NT2/D1 (cell line): ENCODE measurements at regions not wholly inside any gene's neighbourhood (a gene's known extent, or its start where the extent isn't known, plus 50 kb on each side); places are given as distances from the start of the nearest gene placed in this dataset.
A peak's percentile ranks its signal among the peaks of the same experiment; 100 is the strongest.

Experiments used
- DNase-seq: peaks from one replicate; pipeline ENCODE4 v3.0.0-alpha.2; 2011; ENCODE audit warnings: low read depth, low spot score
- H3K27me3 ChIP-seq: 2 replicates; pipeline ENCODE4 v1.6.0; 2011; ENCODE audit warnings: mild to moderate bottlenecking; ENCODE audit not compliant: insufficient read length, insufficient read depth
- H3K36me3 ChIP-seq: 2 replicates; pipeline ENCODE4 v1.6.1; 2011; ENCODE audit warnings: mild to moderate bottlenecking, low read length, mixed read lengths; ENCODE audit not compliant: insufficient read depth, insufficient read length
- H3K4me1 ChIP-seq: 2 replicates; pipeline ENCODE4 v1.5.1; 2011; ENCODE audit not compliant: insufficient read depth, insufficient read length
- H3K4me3 ChIP-seq: 2 replicates; pipeline ENCODE4 v1.5.1; 2011; ENCODE audit warnings: low read depth; ENCODE audit not compliant: insufficient read length
- H3K9ac ChIP-seq: 2 replicates; pipeline ENCODE4 v1.6.0; 2011; ENCODE audit warnings: low read depth; ENCODE audit not compliant: insufficient read length
- H3K9me3 ChIP-seq: 2 replicates; pipeline ENCODE4 v1.5.1; 2011; ENCODE audit warnings: mild to moderate bottlenecking, low read length; ENCODE audit not compliant: insufficient read depth
- SUZ12 ChIP-seq: IDR thresholded peaks from 2 replicates; pipeline ENCODE4 v1.6.1; 2011; ENCODE audit not compliant: insufficient read length, insufficient read depth; ENCODE audit errors: extremely low read depth
- YY1 ChIP-seq: IDR thresholded peaks from 2 replicates; pipeline ENCODE4 v1.6.1; 2011; ENCODE audit not compliant: insufficient read length, insufficient read depth
- ZNF274 ChIP-seq: IDR thresholded peaks from 2 replicates; pipeline ENCODE4 v1.6.1; 2011; ENCODE audit warnings: mild to moderate bottlenecking, low read depth, low read length

DNA sequence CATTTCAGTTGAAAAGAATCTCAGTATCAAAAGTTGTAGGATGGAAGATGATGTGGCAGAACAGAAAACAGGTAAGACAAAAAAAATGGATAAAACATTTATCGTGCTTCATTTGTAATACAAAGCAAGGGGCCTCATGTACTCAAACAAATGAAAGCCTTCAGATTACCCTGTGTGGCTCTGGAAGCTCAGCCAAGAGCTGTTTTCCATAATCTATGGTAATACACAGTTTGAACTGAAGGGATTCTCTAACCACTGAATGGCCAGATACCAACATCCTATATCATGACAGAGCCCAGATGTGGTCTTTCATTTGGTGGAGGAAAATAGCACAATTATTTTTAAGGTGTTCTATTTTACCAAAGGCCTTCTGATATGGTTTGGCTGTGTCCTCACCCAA is 272.1 kb upstream of the RND3 start:
- DNase-seq: peak; percentile 38
- H3K9ac ChIP-seq: no peak overlapping the region
- H3K27me3 ChIP-seq: no peaks in the 10 kb centered on the region
- H3K9me3 ChIP-seq: no peaks in the 10 kb centered on the region
- no peaks in the 10 kb centered on the region for H3K36me3 ChIP-seq
- H3K4me3 ChIP-seq: no peak overlapping the region
- TF ChIP-seq SUZ12 (no peak), YY1 (no peak)
- no peaks in the 10 kb centered on the region for H3K4me1 ChIP-seq

DNA sequence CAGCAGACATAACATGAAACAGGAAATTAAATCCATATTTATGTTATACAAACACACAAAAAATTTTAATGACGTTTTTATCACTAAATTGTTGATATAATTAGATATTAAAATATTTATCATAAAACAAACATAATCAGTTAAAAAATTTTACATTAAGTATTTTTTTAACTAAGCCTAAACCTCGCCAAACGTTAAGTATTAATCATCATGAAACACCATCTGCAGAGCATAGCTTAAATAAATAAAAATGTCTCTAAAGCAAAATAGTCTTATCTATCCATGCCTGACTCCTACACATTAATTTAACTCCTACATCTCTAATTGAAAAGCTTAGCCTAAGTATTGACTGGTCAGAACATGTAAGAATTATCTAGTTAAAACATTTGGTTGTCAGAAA is 271.6 kb upstream of the RND3 start:
- no peak overlapping the region for H3K9ac ChIP-seq
- H3K4me3 ChIP-seq: no peak overlapping the region
- no peak for TF ChIP-seq YY1
- no peak for TF ChIP-seq ZNF274
- no peak for TF ChIP-seq SUZ12
- H3K4me1 ChIP-seq: no peaks in the 10 kb centered on the region
- DNase-seq: no peak
- no peaks in the 10 kb centered on the region for H3K36me3 ChIP-seq
- no peaks in the 10 kb centered on the region for H3K9me3 ChIP-seq
- no peaks in the 10 kb centered on the region for H3K27me3 ChIP-seq

DNA sequence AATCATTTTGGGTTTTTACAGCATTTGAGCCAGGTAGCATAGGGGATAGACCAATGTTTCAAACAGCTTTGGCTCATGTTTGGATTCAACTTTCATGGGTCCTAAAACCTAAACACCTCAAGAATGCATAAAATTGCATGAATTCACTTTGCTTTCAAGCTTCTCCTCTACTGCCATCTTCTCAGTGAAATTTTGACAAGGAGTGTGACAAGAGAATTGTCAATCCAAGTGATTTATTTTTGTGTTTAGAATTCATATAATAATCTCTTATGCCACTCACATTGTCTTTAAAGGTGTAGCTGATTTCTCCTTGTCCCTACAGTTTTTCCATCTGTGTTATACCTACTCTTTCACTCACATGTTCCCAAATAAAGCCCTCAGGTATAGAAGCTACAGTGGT is 264.8 kb upstream of the RND3 start:
- TF ChIP-seq ZNF274 (no peak), SUZ12 (no peak), YY1 (no peak)
- no peaks in the 10 kb centered on the region for H3K4me1 ChIP-seq

DNA sequence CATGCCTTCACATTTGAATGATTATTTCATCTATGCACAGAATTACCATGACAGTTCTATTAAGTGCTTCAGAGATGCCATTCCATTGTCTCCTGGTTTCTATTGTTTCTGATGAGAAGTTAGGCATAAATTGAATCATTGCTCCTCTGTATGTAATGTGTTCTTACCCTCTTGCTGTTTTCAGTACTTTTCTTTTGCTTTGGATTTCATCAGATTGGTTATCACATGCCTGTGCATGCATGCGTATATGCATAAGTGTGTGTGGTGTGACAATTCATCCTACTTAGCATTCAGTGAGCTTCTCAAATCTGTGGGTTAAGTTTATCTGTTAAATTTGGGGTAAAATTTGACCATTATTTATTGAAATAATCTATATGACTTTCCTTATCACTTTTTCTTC is 263.3 kb upstream of the RND3 start:
- Histone ChIP-seq H3K4me3 (no peak overlapping the region), H3K4me1 (no peaks in the 10 kb centered on the region), H3K36me3 (no peaks in the 10 kb centered on the region), H3K9ac (no peak overlapping the region), H3K9me3 (no peaks in the 10 kb centered on the region), H3K27me3 (no peaks in the 10 kb centered on the region)
- no peak for DNase-seq
- TF ChIP-seq YY1: no peak
- TF ChIP-seq ZNF274: no peak
- no peak for TF ChIP-seq SUZ12

More for the DNA sequence above, 264.8 kb upstream of the RND3 start:
- H3K36me3 ChIP-seq: no peaks in the 10 kb centered on the region
- no peak for DNase-seq
- no peak overlapping the region for H3K9ac ChIP-seq
- no peak overlapping the region for H3K4me3 ChIP-seq
- no peaks in the 10 kb centered on the region for H3K27me3 ChIP-seq
- H3K9me3 ChIP-seq: no peaks in the 10 kb centered on the region

DNA sequence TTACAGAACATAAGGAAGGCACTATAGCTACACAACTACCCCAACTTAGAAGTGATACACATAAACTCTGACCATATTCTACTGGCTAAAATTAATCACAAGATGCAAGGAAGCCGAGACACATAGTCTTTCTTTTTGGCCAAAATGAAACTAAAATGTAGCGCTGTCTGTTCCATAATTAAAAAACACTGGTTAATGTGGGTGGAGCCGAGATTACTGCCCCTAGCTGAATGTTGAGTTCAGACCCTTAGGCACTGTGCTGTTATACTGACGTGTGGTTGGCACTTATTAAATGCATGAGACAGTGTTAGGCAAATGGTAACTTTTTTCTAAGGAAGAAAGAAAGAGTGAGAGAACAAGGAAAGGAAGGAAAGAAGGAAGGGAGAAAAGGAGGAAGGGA is 254.6 kb upstream of the RND3 start:
- DNase-seq: no peak
- TF ChIP-seq YY1 (no peak), ZNF274 (no peak), SUZ12 (no peak)
- H3K27me3 ChIP-seq: no peaks in the 10 kb centered on the region
- H3K36me3 ChIP-seq: no peaks in the 10 kb centered on the region
- no peak overlapping the region for H3K9ac ChIP-seq
- H3K9me3 ChIP-seq: no peaks in the 10 kb centered on the region; the same call in 1 of the 2 replicates
- H3K4me3 ChIP-seq: no peak overlapping the region
- H3K4me1 ChIP-seq: no peaks in the 10 kb centered on the region

DNA sequence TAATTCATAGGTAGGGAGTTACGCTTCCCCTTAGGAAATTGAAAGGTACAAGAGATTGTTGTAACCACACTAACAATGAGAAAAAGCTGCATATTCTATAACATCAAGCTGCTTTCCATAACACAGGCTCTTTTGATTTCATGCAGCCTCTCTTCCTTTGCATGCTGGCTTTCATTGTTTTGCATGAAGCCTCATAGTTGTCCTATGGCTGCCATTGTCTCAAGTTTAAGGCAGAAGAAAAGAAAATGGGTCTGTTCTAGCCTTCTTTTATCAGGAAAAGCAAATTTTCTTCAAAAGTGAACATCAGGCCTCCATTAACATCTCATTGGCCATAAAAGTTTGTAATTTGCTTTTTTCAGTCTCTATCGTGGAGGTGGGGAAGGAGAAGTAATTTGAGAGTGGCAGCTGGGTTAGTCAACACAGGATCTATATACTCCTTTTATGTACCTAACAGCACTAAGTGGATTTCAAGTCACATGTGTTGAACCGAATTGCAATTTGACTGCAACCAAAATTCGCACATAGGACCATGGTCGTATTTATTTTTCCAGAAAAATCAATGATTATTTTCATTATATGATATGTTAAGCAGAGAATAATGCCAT is 248.5 kb upstream of the RND3 start:
- H3K4me1 ChIP-seq: no peaks in the 10 kb centered on the region
- H3K4me3 ChIP-seq: no peak overlapping the region
- H3K9me3 ChIP-seq: no peaks in the 10 kb centered on the region
- no peaks in the 10 kb centered on the region for H3K36me3 ChIP-seq
- peak; percentile 18 for DNase-seq
- H3K27me3 ChIP-seq: no peaks in the 10 kb centered on the region
- TF ChIP-seq SUZ12: no peak
- no peak for TF ChIP-seq YY1
- no peak for TF ChIP-seq ZNF274
- no peak overlapping the region for H3K9ac ChIP-seq

DNA sequence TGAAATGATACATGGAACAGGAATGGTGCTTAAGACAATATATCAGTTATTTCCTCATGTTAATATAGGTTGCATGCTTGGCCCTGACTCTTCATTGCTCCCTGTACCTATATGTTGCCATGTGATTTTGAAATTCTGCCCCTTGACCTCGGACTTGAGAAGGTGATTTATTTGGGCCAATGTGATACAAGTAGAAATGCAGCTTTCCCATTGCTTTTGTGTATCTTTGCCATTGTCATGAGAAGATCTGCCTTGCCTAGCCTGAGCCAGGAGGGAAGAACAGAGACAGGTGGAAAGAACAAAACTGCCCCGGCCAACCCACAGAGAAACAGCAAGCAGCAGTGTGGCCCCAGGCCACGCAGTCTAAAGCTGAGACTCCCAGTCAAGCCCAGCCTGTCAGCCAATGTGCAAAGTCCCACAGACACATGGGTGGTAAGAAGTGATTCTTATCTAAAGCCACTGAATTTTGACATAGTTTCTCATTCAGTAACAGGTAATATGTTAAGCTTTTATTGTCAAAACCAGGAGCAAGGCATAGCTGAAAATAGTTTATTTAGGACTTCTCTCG is 245.7 kb upstream of the RND3 start:
- no peak overlapping the region for H3K9ac ChIP-seq
- no peak for TF ChIP-seq SUZ12
- TF ChIP-seq ZNF274: no peak
- TF ChIP-seq YY1: no peak
- no peaks in the 10 kb centered on the region for H3K4me1 ChIP-seq
- H3K9me3 ChIP-seq: no peaks in the 10 kb centered on the region
- H3K27me3 ChIP-seq: no peaks in the 10 kb centered on the region
- DNase-seq: no peak
- H3K4me3 ChIP-seq: no peak overlapping the region
- H3K36me3 ChIP-seq: no peaks in the 10 kb centered on the region

DNA sequence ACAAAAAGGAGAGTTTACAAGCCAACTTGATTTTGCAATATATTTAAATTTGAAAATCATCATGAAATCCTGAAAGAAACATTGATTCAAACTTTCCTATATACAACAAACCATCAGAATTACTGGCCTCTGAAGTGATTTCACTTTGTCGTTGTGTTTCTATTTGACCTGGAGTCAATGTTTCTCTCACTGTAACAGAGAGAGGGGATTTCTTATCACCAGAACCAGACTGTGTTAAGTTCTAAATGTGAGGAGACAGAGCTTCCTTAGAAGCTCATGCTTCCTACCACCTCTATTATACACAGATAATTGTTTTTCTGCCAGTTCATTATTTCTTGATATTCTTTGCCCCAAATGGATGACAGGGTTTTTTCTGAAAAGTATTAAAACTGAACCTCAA is 245.0 kb upstream of the RND3 start:
- H3K4me1 ChIP-seq: no peaks in the 10 kb centered on the region
- no peak overlapping the region for H3K4me3 ChIP-seq
- H3K27me3 ChIP-seq: no peaks in the 10 kb centered on the region
- no peak for DNase-seq
- H3K36me3 ChIP-seq: no peaks in the 10 kb centered on the region
- H3K9ac ChIP-seq: no peak overlapping the region
- H3K9me3 ChIP-seq: no peaks in the 10 kb centered on the region
- TF ChIP-seq ZNF274 (no peak), SUZ12 (no peak), YY1 (no peak)
